HUES48 (cell line): ENCODE measurements at regions not wholly inside any gene's neighbourhood (a gene's known extent, or its start where the extent isn't known, plus 50 kb on each side); places are given as distances from the start of the nearest gene placed in this dataset.

ENCODE experiments used
- H3K27ac ChIP-seq: one replicate; pipeline ENCODE4 v1.7.0; 2013; ENCODE audit warnings: low read depth, low read length, inconsistent platforms
- H3K27me3 ChIP-seq: 2 replicates; pipeline ENCODE4 v1.6.1; 2013; ENCODE audit warnings: mild to moderate bottlenecking, low read length; ENCODE audit not compliant: control insufficient read depth, insufficient read depth
- H3K36me3 ChIP-seq: 2 replicates; pipeline ENCODE4 v1.6.1; 2013; ENCODE audit warnings: low read length; ENCODE audit not compliant: control insufficient read depth, insufficient read depth
- H3K4me1 ChIP-seq: 2 replicates; pipeline ENCODE4 v1.6.1; 2013; ENCODE audit warnings: mild to moderate bottlenecking, low read length; ENCODE audit not compliant: control insufficient read depth, insufficient read depth
- H3K4me3 ChIP-seq: 2 replicates; pipeline ENCODE4 v1.5.1; 2013; ENCODE audit warnings: mild to moderate bottlenecking, low read depth, low read length
- H3K9ac ChIP-seq: 2 replicates; pipeline ENCODE4 v1.6.1; 2013; ENCODE audit warnings: mild to moderate bottlenecking, low read depth, low read length, moderate library complexity
- H3K9me3 ChIP-seq: 2 replicates; pipeline ENCODE4 v1.6.1; 2013; ENCODE audit warnings: low read length; ENCODE audit not compliant: control insufficient read depth, insufficient read depth

- H3K9ac ChIP-seq: no peak overlapping the region
- H3K36me3 ChIP-seq: no peaks in the 10 kb centered on the region
- H3K4me3 ChIP-seq: no peak overlapping the region
- H3K27ac ChIP-seq: no peak overlapping the region
- no peaks in the 10 kb centered on the region for H3K9me3 ChIP-seq
- no peaks in the 10 kb centered on the region for H3K27me3 ChIP-seq
- no peaks in the 10 kb centered on the region for H3K4me1 ChIP-seq
Observed at GRCh38 chr2:12577567-12578253, 139.0 kb upstream of the TRIB2 start.

DNA sequence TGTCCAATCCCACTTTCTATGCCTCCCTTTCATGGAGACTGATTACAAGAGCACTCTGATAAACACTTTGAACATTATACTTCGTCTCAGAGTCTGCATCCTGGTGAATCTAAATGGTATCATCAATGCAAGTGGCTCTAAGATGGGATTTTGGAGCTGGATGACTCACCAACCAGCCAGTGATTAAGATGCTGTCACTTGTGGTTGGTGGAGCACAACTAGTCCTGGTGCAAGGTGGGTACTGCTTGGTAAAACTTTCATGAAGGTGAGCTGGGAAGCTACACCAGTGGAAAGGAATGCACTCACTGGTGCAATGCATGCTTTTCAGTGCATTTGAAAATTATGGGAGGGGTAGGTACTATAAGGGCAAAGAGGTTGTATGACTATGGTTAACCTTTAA, 137.7 kb upstream of the TRIB2 start:
- Histone ChIP-seq H3K4me1 (no peaks in the 10 kb centered on the region), H3K36me3 (no peaks in the 10 kb centered on the region), H3K9ac (no peak overlapping the region), H3K27ac (no peak overlapping the region), H3K27me3 (no peaks in the 10 kb centered on the region), H3K4me3 (no peak overlapping the region), H3K9me3 (no peaks in the 10 kb centered on the region)

DNA sequence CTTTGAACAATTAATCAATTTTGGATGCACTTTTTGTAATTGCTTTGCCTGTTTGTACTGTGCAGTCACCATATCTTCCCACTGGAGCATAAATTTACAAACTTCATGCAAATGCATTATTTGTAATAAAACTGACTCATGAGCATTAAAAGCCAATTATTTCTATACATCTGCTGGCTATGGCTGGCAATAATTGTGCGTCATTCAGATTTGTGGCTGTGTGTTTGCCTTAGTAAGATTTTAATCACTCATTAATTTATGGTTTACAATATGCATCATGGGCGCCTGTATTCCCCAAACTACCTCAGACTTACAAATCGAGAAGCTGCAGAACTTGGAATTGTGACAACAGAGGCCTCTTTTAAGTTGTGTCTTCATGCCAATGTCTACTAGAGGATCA, 132.4 kb upstream of the TRIB2 start:
- no peak overlapping the region for H3K27ac ChIP-seq
- H3K9me3 ChIP-seq: no peaks in the 10 kb centered on the region

DNA sequence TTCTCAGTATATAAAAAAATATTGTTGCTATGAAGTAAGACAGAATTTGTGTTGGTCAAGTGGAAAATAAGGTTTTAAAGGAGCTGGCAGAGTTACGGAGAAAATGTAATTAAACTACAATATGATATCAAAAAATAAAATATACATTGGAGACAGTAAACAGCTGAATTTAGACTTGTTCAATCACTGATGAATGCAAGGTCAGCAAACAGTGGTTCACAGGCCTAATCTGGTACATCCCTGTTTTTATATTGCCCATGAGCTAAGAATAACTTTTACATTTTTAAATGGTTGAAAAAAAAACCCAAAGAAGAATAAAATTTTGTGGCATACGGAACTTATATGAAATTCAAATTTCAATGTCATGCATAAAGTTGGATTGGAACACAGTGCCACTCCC, 131.0 kb upstream of the TRIB2 start:
- H3K36me3 ChIP-seq: no peaks in the 10 kb centered on the region
- H3K9ac ChIP-seq: no peak overlapping the region
- H3K27ac ChIP-seq: no peak overlapping the region
- no peaks in the 10 kb centered on the region for H3K9me3 ChIP-seq
- H3K4me1 ChIP-seq: no peaks in the 10 kb centered on the region
- no peak overlapping the region for H3K4me3 ChIP-seq
- no peaks in the 10 kb centered on the region for H3K27me3 ChIP-seq

More for the DNA sequence above, 132.4 kb upstream of the TRIB2 start:
- Histone ChIP-seq H3K36me3 (no peaks in the 10 kb centered on the region), H3K4me1 (no peaks in the 10 kb centered on the region), H3K9ac (no peak overlapping the region), H3K27me3 (no peaks in the 10 kb centered on the region), H3K4me3 (no peak overlapping the region)

GRCh38 chr2:12587228-12587627, 129.5 kb upstream of the TRIB2 start:
- Histone ChIP-seq H3K4me1 (no peaks in the 10 kb centered on the region), H3K27ac (no peak overlapping the region), H3K4me3 (no peak overlapping the region), H3K9ac (no peak overlapping the region), H3K27me3 (no peaks in the 10 kb centered on the region), H3K9me3 (no peaks in the 10 kb centered on the region), H3K36me3 (no peaks in the 10 kb centered on the region)

DNA sequence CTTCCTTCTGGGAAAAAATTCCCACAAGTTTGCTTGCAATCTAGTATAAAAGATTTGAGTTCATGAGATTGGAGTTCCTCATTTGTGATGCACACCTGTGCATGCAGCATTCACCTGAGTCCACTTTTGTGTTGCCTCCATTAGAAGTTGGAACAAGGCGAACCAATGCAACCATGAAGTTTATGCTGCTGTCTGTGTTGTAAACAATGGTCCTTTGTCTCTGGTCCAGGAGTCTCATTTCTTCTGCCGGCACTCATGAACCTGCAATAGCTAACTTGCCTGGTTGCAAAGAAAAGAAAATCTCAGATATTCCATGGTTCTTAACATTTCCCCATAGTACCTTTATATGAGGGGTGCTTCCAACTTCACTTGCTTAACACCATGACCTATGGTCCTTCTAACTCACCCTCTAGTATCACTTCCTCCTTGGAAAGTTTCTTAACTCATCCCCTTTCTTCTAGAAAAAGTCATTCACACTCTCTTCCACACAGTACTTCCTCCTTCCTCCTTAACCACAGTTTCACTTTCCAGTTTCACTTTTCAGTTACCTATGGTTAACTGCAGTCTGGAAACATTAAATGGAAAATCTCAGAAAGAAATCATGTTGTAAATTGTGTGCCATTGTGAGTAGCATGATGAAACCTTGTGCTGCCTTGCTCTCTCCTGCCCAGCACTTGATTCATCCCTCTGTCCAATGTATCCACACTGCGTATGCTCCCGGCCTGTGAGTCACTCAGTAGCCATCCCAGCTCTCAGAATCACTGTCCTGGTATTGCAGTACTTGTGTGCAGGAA, 128.8 kb upstream of the TRIB2 start:
- no peak overlapping the region for H3K27ac ChIP-seq
- no peaks in the 10 kb centered on the region for H3K36me3 ChIP-seq
- H3K4me1 ChIP-seq: no peaks in the 10 kb centered on the region
- no peak overlapping the region for H3K4me3 ChIP-seq
- H3K9me3 ChIP-seq: no peaks in the 10 kb centered on the region
- no peaks in the 10 kb centered on the region for H3K27me3 ChIP-seq
- no peak overlapping the region for H3K9ac ChIP-seq

- H3K36me3 ChIP-seq: no peaks in the 10 kb centered on the region
- no peaks in the 10 kb centered on the region for H3K9me3 ChIP-seq
- no peak overlapping the region for H3K9ac ChIP-seq
- no peak overlapping the region for H3K27ac ChIP-seq
- no peak overlapping the region for H3K4me3 ChIP-seq
- H3K27me3 ChIP-seq: no peaks in the 10 kb centered on the region
- no peaks in the 10 kb centered on the region for H3K4me1 ChIP-seq
Observed at GRCh38 chr2:12588986-12589385, 127.8 kb upstream of the TRIB2 start.

GRCh38 chr2:12589802-12590320, 126.9 kb upstream of the TRIB2 start:
- no peak overlapping the region for H3K9ac ChIP-seq
- no peaks in the 10 kb centered on the region for H3K36me3 ChIP-seq
- no peaks in the 10 kb centered on the region for H3K9me3 ChIP-seq
- no peaks in the 10 kb centered on the region for H3K27me3 ChIP-seq
- no peaks in the 10 kb centered on the region for H3K4me1 ChIP-seq
- H3K27ac ChIP-seq: no peak overlapping the region
- H3K4me3 ChIP-seq: no peak overlapping the region

GRCh38 chr2:12592296-12592695, 124.4 kb upstream of the TRIB2 start:
- Histone ChIP-seq H3K27me3 (no peaks in the 10 kb centered on the region), H3K9me3 (no peaks in the 10 kb centered on the region), H3K9ac (no peak overlapping the region), H3K36me3 (no peaks in the 10 kb centered on the region), H3K4me1 (no peaks in the 10 kb centered on the region), H3K27ac (no peak overlapping the region), H3K4me3 (no peak overlapping the region)

GRCh38 chr2:12594590-12594989, 122.1 kb upstream of the TRIB2 start:
- Histone ChIP-seq H3K9ac (no peak overlapping the region), H3K27ac (no peak overlapping the region), H3K9me3 (no peaks in the 10 kb centered on the region), H3K27me3 (no peaks in the 10 kb centered on the region), H3K4me3 (no peak overlapping the region), H3K36me3 (no peaks in the 10 kb centered on the region), H3K4me1 (no peaks in the 10 kb centered on the region)

DNA sequence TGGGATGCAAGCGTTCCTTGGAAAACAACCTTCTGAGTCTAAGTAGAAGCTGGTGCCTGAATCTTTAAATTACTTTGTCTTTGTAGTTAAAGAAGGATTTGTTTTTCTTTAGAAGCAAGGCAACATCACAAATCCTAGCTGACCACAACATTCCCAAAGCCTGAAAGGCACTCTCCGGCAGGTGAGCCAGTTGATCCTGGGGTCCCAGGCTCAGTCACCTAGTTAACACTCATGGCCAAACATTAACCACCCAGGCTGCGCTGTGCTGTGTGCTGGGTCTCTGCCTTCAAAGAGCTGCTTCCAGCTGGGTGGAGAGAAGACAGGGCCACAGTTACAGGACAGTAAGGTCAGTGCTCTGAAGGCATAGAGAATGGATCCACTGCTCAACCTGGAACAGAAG, 120.0 kb upstream of the TRIB2 start:
- H3K9ac ChIP-seq: no peak overlapping the region
- H3K4me1 ChIP-seq: no peaks in the 10 kb centered on the region
- H3K9me3 ChIP-seq: no peaks in the 10 kb centered on the region
- no peaks in the 10 kb centered on the region for H3K27me3 ChIP-seq
- no peak overlapping the region for H3K27ac ChIP-seq
- no peaks in the 10 kb centered on the region for H3K36me3 ChIP-seq
- no peak overlapping the region for H3K4me3 ChIP-seq
